HG03457 (cell line): ENCODE measurements at regions not wholly inside any gene's neighbourhood (a gene's known extent, or its start where the extent isn't known, plus 50 kb on each side); places are given as distances from the start of the nearest gene placed in this dataset.
"Not testable (repeated sequence)": the region's sequence is repeated elsewhere in the genome, so short reads cannot be mapped to it uniquely, and the experiment has no call there.

Source experiments
- ATAC-seq: cut with Tn5 transposase; IDR thresholded peaks from one replicate; pipeline ENCODE4 v1.9.1; 2021; ENCODE audit warnings: moderate number of reproducible peaks; ENCODE audit not compliant: unreplicated experiment

DNA sequence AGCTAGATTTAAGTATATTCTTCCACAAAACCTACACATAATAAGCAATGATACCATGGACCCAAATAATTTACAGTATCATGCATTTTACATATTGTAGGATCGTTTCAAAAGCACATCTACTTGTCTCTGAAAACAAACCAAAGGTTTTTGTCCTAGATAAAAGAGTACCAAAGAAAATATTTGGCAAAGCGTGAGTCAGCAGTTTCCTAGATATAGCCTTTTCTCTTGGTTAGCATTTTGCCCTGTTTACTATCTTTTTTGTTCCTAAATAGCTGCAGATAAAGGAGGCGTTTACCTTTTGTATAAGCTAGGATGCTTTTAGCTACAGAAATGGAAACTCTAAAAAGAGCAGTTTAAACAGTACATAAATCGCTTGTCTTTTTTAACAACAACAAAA, 305.8 kb upstream of the GULP1 start:
- no peak for ATAC-seq

DNA sequence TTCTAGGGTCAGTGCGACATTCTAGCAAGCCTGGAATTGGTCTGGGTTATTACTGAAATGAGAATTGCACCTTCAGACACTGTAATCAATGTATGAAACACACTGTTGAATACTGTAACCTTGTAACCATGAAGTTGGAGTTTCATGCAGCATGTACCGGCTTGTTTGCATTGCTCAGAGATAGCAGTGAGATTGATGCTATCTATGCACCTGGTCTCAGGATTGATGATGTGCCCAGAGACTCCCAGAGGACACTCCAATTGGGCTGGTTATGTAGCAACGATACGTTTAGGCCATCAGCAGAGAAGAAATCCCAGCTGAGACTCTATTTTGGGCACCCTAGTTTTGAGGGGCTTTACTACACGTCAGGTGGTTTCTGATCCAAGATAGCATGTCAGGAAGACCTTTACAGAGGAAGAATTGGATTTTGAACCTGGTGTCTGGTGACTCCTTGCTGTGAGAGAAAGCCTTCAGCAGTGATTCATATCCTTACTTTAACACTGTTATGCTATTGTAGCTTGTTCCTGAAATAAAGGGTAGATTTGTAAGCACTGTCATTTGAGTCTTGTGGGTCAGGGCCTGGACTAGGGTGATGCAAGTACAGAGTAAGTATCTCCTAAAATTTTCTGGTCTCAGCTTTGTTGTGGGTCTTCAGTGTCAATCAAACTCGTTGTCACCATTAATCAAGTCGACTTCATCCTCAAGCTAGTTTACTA, 305.1 kb upstream of the GULP1 start:
- ATAC-seq, result no peak

DNA sequence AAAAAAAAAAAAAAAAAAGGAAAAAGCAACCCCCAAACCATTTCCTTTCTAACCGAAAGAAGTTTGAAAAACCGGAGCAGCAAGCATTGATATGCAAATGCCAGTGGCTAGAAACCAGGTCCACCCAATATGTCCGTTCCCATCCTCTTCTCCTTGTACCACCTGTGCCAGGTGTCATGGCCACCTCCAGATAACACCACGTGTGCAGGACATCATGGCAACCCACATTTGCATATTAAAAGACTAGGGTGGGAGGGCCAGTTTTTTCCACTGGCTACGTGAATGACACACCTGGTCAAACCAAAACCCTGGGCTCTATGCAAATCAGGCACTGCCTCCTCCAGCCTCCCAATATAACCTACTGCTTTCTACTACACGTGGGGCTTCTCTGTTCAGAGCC, 303.3 kb upstream of the GULP1 start:
- ATAC-seq, result no peak

DNA sequence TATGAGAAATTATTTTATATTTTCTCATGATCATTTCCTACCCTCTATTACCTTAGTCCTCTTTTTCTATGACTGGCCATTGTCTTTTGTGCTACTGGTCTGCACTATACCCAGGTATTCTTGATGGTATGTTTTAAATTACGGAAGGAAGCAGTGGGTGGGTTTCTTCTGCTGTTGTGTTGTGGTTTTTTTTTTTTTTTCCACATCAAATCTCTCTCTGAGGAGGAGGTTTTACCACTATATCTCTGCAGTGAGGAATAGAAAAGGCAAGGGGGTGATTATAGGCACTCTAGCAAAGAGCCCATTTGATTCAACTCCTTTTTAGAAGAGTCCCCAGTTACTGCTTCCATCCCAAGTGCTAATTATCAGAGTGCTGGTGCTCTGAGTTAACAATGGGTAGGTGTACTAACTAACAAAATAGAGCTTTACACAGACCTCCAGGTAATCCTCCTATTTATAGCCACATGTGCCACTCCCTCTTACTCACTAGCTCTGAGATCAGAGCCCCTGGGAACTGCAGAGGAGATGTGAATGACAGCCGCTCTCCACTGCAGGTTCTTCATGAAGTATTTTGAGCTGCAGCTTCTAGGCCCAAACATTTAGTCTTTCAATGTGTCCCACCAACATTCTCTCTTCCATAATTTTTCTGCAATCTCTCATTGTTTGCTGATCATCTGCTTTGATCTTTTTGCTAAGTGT, 301.6 kb upstream of the GULP1 start:
- ATAC-seq, result no peak

DNA sequence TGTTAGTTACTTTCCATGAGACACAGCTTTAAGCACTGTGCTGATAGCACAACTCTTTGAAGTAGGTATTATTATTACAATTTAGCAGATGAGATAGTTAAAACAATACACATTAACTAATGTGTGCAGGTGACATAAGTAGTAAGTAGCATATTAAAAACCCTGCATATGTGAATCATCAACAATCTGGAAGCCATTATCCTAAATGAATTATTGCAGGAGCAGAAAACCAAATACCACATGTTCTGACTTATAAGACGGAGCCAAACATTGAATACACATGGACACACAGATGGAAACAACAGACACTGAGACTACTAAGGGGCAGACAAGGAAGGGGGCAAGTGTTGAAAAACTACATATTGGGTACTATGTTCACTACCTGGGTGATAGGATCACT, 300.3 kb upstream of the GULP1 start:
- no peak for ATAC-seq

DNA sequence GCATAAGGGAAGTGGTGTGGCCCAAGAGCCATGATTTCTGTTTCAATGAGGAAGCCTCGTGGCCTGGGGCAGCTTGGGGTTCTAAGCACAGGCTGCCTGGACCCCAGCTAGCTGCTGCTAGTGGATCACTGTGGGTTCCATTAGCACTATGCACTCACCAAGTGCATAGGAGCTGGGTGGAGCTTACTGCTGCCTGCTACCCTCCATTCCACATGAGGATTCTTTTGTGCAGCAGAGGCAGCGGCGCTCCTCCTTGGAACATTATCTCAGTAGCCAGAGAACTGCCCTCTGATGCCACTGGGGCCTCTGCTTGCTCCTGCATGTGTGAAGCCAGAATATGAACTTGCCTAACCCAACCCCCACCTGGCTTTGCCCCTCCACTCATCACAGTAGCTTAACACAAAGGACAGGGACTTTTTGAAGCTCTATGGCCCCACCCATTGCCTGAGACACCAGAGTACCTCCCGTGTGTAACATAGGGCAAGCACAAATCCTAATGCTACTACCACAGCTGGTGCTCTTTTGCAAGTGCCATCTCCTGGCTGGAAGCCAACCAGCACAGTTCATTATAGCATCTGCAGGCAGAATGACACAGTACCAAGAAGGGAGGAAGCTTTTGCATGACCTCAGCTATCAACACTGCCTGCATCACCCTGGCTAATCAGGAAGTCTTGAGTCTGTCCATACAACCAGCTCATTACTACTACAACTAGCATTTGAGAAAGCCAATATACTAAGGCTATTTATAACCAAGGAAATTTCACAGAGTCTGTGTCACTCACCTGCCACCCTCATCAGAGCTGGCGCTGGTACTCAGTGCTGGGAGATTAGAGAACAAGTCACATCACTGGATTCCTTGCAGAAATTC, 297.0 kb upstream of the GULP1 start:
- no peak for ATAC-seq

DNA sequence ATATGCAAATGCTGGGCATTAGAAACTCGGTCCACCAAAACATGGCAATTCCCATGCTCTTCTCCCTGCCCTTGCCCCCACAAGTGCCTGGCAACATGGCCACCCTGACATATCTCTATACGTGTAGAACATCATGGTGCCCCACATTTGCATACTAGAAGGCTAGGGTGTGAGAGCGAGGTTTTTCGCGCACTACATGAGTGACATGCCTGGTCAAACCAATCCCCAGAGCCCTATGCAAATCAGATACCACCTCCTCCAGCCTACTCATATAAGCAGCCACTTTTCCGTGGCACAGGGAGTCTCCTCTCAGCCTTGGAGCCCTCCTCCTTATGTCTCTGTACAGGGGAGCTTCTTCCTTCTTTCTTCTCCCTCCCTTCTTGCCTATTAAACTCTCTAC, 296.1 kb upstream of the GULP1 start:
- ATAC-seq, result no peak

DNA sequence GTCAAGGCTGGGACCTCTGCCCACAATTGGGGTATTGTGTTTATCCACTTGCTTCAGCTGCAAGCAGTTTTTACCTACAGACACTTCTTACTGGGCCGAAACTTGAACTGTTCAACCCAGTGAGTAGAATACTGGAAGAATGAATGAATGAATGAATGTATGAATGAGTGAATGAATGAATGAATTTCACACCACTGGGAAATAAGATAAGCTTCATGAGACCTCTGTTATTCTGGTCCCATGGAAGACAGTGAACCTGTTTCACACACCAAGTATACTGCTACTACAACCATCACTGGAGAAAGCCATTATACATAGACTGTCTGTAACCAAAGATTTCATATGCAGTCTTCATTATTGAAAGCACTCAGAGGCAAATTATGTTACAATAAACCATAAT, 295.0 kb upstream of the GULP1 start:
- no peak for ATAC-seq

DNA sequence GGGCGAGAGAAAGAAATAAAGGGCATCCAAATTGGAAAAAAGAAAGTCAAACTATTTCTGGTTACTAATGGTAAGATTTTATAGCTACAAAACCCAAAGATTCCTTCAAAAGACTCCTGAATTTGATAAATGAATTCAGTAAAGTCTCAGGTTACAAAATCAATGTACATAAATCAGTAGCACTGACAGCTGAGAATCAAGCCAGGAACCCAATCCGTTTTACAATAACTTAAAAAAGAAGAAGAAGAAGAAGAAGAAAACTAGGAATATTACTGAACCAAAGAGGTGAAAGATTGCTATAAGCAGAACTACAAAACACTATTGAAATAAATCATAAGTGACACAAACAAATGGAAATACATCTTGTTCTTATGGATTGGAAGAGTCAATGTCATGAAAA, 291.5 kb upstream of the GULP1 start:
- ATAC-seq, result no peak

DNA sequence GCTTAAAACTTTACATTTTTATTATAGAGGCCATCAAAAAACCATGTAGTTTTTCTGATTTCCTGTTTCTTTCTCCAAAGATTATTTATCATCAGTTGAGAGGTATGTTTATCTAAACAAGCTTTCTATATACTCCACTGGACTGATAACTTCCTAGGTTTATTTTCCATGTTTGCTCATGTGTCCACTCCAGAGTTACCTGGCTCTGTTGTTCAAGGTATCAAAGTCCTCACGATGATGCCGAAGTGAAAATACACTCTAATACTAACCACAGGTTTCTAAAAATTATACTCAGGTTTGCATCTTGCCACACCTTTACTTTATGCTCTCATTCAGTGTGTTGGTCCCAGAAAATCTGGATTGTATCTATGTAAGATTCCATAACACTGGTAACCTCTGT, 287.9 kb upstream of the GULP1 start:
- ATAC-seq, result no peak

DNA sequence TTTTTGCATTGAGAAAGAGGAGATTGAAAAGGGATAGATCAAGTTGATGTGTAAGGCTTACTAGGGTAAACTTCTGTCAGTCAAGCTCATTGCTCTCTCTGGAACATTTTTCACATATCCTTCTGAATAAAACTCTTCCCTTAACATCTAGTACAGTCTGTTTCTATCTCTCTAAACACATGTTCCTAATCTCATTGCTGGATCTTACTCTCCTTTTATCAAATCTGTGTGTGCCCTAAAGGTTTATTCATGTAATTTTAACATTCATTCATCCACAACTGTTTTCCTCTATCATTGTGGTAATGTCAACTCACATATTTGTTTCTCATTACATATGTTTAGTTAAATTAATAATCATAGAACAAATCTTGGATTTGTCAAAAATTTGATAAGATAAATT, 277.9 kb upstream of the GULP1 start:
- no peak for ATAC-seq

DNA sequence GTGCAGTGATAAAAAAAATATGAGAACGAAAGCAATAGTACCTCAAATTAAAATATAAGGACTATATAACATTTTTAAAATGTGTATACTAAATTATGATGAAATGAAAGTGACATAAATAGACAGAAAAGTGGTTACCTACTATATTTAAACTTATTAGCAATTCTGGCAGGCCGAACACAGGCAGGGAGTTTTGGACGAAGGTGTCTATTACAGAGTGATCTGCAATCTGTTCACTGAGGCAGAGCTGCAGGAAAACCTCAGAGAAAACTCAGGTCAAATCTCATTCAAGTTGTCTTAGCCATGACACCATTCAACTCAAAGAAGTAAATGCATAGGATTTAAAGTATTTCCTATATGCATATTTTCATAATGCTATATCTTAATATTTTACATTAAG, 274.8 kb upstream of the GULP1 start:
- no peak for ATAC-seq

DNA sequence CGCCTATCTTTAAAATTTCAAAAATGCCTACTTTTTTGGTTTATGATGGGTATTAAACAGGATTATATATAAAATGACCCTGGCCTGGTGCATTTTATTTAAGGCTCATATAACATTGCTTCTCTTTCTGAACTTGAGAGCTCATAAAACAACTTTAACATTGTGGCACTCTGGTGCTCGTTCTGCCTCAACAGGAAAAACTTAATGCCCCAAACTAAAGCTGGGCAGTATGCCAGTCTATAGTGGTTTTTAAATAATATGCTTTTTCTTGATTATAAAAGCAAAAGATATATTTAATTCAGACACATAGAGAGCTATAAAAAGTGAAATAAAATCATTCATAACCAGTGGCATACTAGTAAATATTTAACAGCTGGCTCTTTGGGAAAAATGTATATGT, 269.3 kb upstream of the GULP1 start:
- no peak for ATAC-seq

DNA sequence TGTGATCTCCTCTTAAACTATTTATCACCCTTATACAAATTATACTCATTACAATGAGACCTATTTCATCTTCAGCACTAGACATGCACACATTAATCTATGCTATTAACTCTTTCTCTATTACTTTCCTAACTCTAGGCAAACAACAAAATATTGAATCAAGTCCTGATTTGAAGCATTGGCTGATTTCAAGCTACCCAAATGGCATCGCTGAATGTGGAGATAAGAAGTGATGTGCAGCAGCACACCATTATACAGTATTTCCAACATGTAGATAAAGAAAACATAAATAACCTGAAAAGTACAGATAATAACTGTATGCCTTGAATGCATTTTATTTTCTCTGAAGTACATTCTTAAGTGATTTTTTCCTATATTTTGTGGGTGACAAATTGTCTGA, 268.6 kb upstream of the GULP1 start:
- no peak for ATAC-seq

DNA sequence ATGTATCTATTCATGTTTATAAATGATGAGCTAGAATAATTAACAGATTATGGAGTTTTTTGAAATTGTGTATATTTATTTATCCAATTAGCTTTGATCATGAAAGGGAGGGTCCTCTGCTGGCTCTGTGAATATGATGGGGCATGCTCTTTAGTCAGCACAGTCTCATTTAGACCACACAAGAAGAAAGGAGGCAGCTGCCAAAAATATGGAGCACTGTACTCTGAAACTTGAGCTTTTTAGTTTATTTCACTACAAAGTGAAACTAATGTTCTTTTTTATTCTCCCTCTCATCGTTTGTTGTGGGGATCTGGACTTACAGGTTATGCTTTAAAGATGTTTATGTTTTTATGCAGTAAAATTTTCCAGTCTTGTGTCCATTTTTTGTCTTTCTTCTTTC, 266.9 kb upstream of the GULP1 start:
- ATAC-seq, result no peak

DNA sequence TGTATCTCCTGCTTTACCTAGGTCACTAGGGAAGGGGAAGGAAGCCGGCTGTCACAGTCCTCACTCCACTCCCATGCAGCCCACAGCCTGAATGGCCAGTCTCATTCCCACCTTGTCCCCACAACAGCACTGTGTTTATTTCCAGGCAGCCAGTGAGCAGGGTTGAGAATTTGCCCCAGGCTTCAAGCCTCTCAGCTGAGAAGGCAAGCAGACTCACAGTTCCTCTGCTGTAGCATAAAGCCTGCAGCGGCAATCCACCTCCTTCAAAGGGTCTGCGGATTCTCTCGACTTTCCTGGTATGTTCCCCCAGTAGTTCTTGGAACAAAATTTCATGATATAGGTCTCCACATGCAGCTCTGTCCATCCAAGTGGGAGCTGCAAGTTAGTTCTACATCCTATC, 262.9 kb upstream of the GULP1 start:
- no peak for ATAC-seq

DNA sequence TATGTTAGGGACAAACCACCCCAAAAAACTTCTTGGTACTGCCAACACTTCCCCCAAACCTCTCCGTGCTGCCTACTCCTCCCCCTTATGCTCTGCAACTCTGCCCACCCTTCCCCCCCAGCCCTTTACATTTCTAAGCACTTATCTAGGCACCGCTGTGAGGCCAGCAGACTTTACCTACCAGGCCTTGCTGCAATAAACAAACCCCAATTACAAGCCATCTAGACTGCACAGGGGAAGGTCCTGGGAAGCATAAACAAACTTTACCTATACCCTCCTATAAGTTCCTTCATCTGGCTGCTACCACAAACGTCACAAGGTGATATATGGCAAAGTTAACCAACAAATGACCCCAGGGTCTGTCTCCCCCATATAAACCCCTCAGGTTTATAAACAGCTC, 259.4 kb upstream of the GULP1 start:
- no peak for ATAC-seq

DNA sequence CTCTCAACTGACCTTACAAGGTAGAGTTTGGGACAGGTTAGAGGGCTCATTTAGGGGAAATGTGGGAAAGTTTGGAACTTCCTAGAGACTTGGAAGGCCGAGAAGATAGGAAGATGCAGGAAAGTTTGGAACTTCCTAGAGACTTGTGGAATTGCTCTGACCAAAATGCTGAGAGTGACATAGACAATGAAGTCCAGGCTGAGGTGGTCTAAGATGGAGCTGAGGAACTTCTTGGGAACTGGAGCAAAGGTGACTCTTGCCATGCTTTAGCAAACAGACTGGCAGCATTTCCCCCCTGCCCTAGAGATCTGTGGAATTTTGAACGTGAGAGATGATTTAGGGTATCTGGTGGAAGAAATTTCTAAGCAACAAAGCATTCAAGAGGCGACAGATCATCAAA, 258.9 kb upstream of the GULP1 start:
- ATAC-seq, result no peak

DNA sequence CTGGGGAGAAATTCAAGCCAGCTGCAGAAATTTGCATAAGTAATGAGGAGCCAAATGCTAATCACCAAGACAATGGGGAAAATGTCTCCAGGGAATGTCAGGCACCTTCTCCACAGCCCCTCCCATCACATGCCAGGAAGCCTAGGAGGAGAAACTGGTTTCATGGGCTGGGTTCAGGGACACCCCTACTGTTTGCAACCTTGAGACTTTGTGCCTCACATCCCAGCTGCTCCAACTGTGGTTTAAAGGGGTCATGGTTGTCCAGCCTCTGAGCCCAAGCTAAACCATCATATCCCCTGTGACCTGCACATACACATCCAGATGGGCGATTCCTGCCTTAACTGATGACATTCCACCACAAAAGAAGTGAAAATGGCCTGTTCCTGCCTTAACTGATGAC, 258.4 kb upstream of the GULP1 start:
- not testable (repeated sequence) for ATAC-seq

DNA sequence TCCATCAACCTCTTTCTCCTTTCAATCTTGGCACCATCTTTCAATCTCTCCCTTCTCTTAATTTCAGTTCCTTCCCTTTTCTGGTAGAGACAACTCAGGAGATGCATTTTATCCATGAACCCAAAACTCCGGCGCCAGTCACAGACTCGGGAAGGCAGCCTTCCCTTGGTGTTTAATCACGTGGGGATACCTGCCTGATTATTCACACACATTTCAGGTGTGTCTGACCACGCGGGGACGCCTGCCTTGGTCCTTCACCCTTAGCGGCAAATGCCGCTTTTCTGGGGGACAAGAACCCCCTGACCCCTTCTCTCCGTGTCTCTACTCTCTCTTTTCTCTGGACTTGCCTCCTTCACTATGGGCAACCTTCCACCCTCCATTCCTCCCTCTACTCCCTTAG, 257.6 kb upstream of the GULP1 start:
- not testable (repeated sequence) for ATAC-seq

DNA sequence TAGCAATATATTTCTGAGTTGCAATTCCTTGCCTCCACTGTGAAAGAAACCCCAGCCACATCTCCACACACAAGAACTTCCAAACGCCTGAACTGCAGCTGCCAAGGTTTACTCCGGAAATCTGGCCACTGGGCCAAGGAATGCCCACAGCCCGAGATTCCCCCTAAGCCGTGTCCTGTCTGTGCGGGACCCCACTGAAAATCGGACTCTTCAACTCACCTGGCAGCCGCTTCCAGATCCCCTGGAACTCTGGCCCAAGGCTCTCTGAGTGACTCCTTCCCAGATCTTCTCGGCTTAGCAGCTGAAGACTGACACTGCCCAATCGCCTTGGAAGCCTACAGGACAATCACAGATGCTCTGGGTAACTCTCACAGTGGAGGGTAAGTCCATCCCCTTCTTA, 256.3 kb upstream of the GULP1 start:
- not testable (repeated sequence) for ATAC-seq

DNA sequence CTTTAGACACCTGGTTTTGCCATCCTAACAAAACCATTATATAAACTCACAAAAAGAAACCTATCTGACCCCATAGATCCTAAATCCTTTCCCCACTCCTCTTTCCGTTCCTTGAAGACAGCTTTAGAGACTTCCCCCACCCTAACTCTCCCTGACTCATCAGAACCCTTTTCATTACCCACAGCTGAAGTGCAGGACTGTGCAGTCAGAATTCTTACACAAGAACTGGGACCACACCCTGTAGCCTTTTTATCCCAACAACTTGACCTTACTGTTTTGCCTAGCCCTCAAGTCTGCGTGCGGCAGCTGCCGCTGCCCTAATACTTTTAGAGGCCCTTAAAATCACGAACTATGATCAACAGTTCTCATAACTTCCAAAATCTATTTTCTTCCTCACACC, 254.9 kb upstream of the GULP1 start:
- not testable (repeated sequence) for ATAC-seq
